HEK293 (cell line): ENCODE measurements at regions not wholly inside any gene's neighbourhood (a gene's known extent, or its start where the extent isn't known, plus 50 kb on each side); places are given as distances from the start of the nearest gene placed in this dataset.

ENCODE experiments used
- CTCF ChIA-PET: fragments of 350-600 bp; formaldehyde crosslinking; extraction: SDS; loops from one replicate; lab custom pipeline; 2021; ENCODE audit warnings: antibody characterized with exemption; lab: Yijun Ruan, JAX
- POLR2A ChIA-PET: fragments of 300-600 bp; formaldehyde crosslinking; extraction: SDS; loops from one replicate; lab custom pipeline; 2020; ENCODE audit warnings: antibody characterized with exemption, inconsistent platforms; lab: Yijun Ruan, JAX
- H3K27ac ChIP-seq: fragments of 200-500 bp; sonication (Bioruptor generic); 2 replicates; pipeline ENCODE4 v1.5.1; 2014; ENCODE audit warnings: low read depth, low read length, control low read depth, inconsistent platforms; ENCODE audit errors: extremely low read depth
- H3K36me3 ChIP-seq, 2 experiments: fragments of 200-500 bp in 1 of 2; sonication (Bioruptor generic) in 1 of 2; 1 replicate in 1 of 2; 2 replicates in 1 of 2; pipeline ENCODE4 v1.5.1; 2014 to 2017; ENCODE audit warnings: inconsistent platforms in 2 of 2, low read length in 2 of 2; ENCODE audit not compliant: control insufficient read depth in 2 of 2, insufficient read depth in 1 of 2
- H3K4me1 ChIP-seq: fragments of 200-500 bp; sonication (Bioruptor generic); 2 replicates; pipeline ENCODE4 v1.5.1; 2014; ENCODE audit warnings: mild to moderate bottlenecking, low read length, inconsistent platforms; ENCODE audit not compliant: control insufficient read depth, insufficient read depth
- H3K4me3 ChIP-seq: 2 replicates; pipeline ENCODE4 v1.5.1; 2011; ENCODE audit warnings: low read depth, mild to moderate bottlenecking, control low read depth, low read length, moderate library complexity
- H3K9me3 ChIP-seq: fragments of 200-500 bp; sonication (Bioruptor generic); 2 replicates; pipeline ENCODE4 v1.5.1; 2014; ENCODE audit warnings: low read depth, low read length, inconsistent platforms; ENCODE audit not compliant: control insufficient read depth, insufficient read depth
- GLI2 ChIP-seq: fragments of 450-650 bp; formaldehyde crosslinking; IDR thresholded peaks from 2 replicates; pipeline ENCODE4; 2017; ENCODE audit warnings: missing biosample characterization, missing genetic modification characterization, low read depth, borderline replicate concordance
- HOXA7 ChIP-seq: sonication (generic); formaldehyde crosslinking; IDR thresholded peaks from 2 replicates; pipeline ENCODE4 v1.8.1; 2022; ENCODE audit warnings: missing genetic modification reagents, borderline replicate concordance
- PRDM1 ChIP-seq: fragments of 450-650 bp; formaldehyde crosslinking; IDR thresholded peaks from 2 replicates; pipeline ENCODE4; 2016; ENCODE audit warnings: missing biosample characterization, missing genetic modification characterization
- RBAK ChIP-seq: fragments of 450-650 bp; formaldehyde crosslinking; IDR thresholded peaks from 2 replicates; pipeline ENCODE4 v1.5.1; 2016; ENCODE audit warnings: missing biosample characterization, missing genetic modification characterization
- SCRT1 ChIP-seq: fragments of 450-650 bp; formaldehyde crosslinking; IDR thresholded peaks from 2 replicates; pipeline ENCODE4 v1.5.1; 2016; ENCODE audit warnings: missing biosample characterization, missing genetic modification characterization, borderline replicate concordance
- SETDB1 ChIP-seq: IDR thresholded peaks from one replicate; pipeline ENCODE4 v1.6.1; 2017; ENCODE audit warnings: mild to moderate bottlenecking, low read length, moderate library complexity, mixed read lengths; ENCODE audit not compliant: insufficient read length
- ZFHX2 ChIP-seq: fragments of 450-650 bp; formaldehyde crosslinking; conservative IDR thresholded peaks from 2 replicates; pipeline ENCODE4 v1.5.1; 2016; ENCODE audit warnings: missing biosample characterization, missing genetic modification characterization
- ZNF132 ChIP-seq: fragments of 450-650 bp; formaldehyde crosslinking; IDR thresholded peaks from 2 replicates; pipeline ENCODE4 v1.5.1; 2017; ENCODE audit warnings: missing biosample characterization, missing genetic modification characterization, borderline replicate concordance
- ZNF146 ChIP-seq: fragments of 450-650 bp; formaldehyde crosslinking; IDR thresholded peaks from 2 replicates; pipeline ENCODE4 v1.5.1; 2016; ENCODE audit warnings: missing biosample characterization, missing genetic modification characterization
- ZNF266 ChIP-seq: fragments of 450-650 bp; formaldehyde crosslinking; IDR thresholded peaks from 2 replicates; pipeline ENCODE4 v1.5.1; 2016; ENCODE audit warnings: missing biosample characterization, missing genetic modification characterization, low read depth
- ZNF302 ChIP-seq: fragments of 450-650 bp; formaldehyde crosslinking; IDR thresholded peaks from 2 replicates; pipeline ENCODE4 v1.5.1; 2016; ENCODE audit warnings: missing biosample characterization, missing genetic modification characterization, low read depth
- ZNF423 ChIP-seq: fragments of 450-650 bp; formaldehyde crosslinking; IDR thresholded peaks from 2 replicates; pipeline ENCODE4 v1.5.1; 2016; ENCODE audit warnings: missing biosample characterization, missing genetic modification characterization
- ZNF501 ChIP-seq: fragments of 450-650 bp; formaldehyde crosslinking; IDR thresholded peaks from 2 replicates; pipeline ENCODE4 v1.5.1; 2016; ENCODE audit warnings: missing biosample characterization, missing genetic modification characterization
- ZNF707 ChIP-seq: fragments of 450-650 bp; formaldehyde crosslinking; IDR thresholded peaks from 2 replicates; pipeline ENCODE4 v1.5.1; 2016; ENCODE audit warnings: missing biosample characterization, missing genetic modification characterization
- ZNF768 ChIP-seq: fragments of 450-650 bp; formaldehyde crosslinking; IDR thresholded peaks from 2 replicates; pipeline ENCODE4 v1.5.1; 2018; ENCODE audit warnings: missing biosample characterization, mild to moderate bottlenecking, missing genetic modification characterization
- ZNF837 ChIP-seq: fragments of 450-650 bp; formaldehyde crosslinking; IDR thresholded peaks from 2 replicates; pipeline ENCODE4 v1.5.1; 2016; ENCODE audit warnings: missing biosample characterization, missing genetic modification characterization
- TF ChIP-seq, protein P1 (sequence below): fragments of 450-650 bp; formaldehyde crosslinking; IDR thresholded peaks from 2 replicates; pipeline ENCODE4 v1.5.1; 2016; ENCODE audit warnings: missing biosample characterization, missing genetic modification characterization
- TF ChIP-seq, protein P2 (sequence below): fragments of 450-650 bp; formaldehyde crosslinking; IDR thresholded peaks from 2 replicates; pipeline ENCODE4 v1.5.1; 2017; ENCODE audit warnings: missing biosample characterization, missing genetic modification characterization

DNA sequence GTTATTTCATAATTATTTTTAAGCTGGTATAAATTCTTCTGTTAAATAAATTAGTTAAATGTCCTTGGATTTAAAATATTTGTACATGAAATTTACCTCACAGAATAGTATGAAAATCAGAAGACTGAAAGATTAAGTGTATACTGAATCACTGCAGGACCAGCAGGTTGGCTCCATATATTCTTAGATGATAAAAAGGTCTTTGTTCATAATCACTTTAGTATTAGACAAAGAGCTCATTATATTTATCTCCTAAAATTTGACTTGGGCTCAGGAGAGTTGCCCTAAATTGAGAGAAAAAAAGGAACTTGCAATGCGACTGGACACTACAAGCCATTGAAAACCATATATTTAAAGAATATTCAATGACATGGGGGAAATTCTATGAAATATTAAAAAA is 766.4 kb upstream of the CITED2 start:
- CTCF ChIA-PET: no interaction called here
- no peak for TF ChIP-seq ZNF266 (tag by site-specific recombination)
- TF ChIP-seq ZNF146 (tag by site-specific recombination): no peak
- no peak for TF ChIP-seq ZNF768 (tag by site-specific recombination)
- Histone ChIP-seq H3K4me1 (no peaks in the 10 kb centered on the region), H3K9me3 (no peaks in the 10 kb centered on the region), H3K4me3 (no peak overlapping the region), H3K36me3 (no peaks in the 10 kb centered on the region), H3K27ac (no peak overlapping the region)
- POLR2A ChIA-PET: no interaction called here

DNA sequence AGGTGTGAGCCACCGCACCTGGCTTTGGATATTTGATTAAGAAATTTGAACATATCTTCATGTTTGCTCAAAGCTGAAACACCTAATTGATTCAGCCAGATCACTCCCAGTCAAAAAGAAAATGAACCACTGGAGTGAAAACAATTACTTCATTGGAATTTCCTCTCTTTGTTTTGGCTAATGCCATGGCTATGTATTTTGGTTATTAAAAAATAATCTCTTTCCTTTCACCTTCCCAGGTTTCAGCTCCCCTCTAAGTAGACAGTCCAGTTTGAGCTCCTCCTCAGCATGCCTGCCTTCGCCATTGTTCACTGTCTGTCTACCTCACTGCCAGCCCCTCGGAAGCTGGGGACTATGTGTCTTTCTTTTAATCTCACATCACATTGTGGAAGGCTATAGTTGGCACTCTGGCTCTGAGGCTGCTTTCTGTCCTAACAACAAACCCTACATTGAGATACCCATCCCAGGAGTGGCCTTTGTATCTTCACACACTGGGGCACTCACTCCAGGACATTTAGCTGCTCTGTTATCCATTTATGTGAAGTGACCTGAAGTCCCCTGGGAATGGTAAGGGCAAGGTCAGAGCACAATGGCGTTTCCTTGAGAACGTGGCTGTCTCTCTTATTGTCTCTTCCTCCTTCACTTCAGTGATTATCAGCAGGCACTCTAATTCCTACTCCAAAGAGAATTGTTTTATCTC is 764.0 kb upstream of the CITED2 start:
- POLR2A ChIA-PET: no interaction called here
- Histone ChIP-seq H3K4me3 (no peak overlapping the region), H3K36me3 (no peaks in the 10 kb centered on the region), H3K27ac (no peak overlapping the region), H3K9me3 (no peaks in the 10 kb centered on the region), H3K4me1 (no peaks in the 10 kb centered on the region)
- TF ChIP-seq ZNF707 (no peak), RBAK (tag by site-specific recombination) (no peak), SCRT1 (tag by site-specific recombination) (no peak), ZNF302 (no peak)
- TF ChIP-seq, protein P1, sequence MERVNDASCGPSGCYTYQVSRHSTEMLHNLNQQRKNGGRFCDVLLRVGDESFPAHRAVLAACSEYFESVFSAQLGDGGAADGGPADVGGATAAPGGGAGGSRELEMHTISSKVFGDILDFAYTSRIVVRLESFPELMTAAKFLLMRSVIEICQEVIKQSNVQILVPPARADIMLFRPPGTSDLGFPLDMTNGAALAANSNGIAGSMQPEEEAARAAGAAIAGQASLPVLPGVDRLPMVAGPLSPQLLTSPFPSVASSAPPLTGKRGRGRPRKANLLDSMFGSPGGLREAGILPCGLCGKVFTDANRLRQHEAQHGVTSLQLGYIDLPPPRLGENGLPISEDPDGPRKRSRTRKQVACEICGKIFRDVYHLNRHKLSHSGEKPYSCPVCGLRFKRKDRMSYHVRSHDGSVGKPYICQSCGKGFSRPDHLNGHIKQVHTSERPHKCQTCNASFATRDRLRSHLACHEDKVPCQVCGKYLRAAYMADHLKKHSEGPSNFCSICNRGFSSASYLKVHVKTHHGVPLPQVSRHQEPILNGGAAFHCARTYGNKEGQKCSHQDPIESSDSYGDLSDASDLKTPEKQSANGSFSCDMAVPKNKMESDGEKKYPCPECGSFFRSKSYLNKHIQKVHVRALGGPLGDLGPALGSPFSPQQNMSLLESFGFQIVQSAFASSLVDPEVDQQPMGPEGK (tag by site-specific recombination): no peak
- CTCF ChIA-PET: interaction anchor here (0.8 kb wide), 1 partner anchor 86 kb away, joined by 3 read pairs; no protein-coding TSS in a partner anchor

DNA sequence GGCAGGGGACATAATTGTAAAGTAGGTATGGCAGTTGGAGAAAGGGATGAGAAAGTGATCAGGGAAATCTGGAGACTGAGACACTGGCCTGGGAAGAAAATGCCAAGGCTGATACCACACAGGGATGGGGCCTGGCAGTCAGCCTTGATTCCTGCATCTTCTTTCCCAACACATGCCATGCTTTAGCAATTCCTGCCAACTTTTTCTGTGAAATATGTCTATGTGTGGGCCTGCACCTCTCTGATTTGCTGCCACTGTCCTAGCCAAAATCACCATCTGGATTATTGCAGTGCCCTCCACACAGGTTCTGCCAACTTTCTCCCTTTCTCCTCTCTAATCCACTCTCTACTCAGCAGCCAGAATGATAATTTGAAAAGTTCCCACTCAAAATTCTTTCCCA is 759.8 kb upstream of the CITED2 start:
- CTCF ChIA-PET: no interaction called here

DNA sequence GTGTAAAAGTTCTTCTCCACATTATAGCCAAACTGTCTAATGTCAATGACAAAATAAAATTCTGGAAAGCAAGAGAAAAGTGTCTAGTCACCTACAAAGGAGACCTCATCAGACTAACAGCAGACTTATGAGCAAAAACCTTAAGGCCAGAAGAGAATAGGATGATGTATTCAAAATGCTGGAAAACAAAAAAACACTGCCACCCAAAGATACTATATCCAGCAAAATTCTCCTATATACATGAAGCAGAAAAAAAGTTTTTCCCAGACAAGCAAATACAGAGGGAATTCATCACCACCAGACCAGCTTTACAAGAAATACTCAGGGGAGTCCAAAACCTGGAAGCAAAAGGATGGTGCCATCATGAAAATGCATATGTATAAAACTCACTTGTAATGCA is 755.6 kb upstream of the CITED2 start:
- TF ChIP-seq HOXA7 (CRISPR knock-in tag) (no peak), SETDB1 (peak; percentile 98)
- ChIA-PET POLR2A (no interaction called here), CTCF (no interaction called here)
- Histone ChIP-seq H3K4me3 (no peak overlapping the region), H3K4me1 (no peaks in the 10 kb centered on the region), H3K36me3 (no peaks in the 10 kb centered on the region), H3K9me3 (no peaks in the 10 kb centered on the region), H3K27ac (no peak overlapping the region)

More for the DNA sequence above, 759.8 kb upstream of the CITED2 start:
- no peaks in the 10 kb centered on the region for H3K9me3 ChIP-seq
- POLR2A ChIA-PET: no interaction called here
- no peaks in the 10 kb centered on the region for H3K4me1 ChIP-seq
- H3K4me3 ChIP-seq: no peak overlapping the region
- TF ChIP-seq, protein P2, sequence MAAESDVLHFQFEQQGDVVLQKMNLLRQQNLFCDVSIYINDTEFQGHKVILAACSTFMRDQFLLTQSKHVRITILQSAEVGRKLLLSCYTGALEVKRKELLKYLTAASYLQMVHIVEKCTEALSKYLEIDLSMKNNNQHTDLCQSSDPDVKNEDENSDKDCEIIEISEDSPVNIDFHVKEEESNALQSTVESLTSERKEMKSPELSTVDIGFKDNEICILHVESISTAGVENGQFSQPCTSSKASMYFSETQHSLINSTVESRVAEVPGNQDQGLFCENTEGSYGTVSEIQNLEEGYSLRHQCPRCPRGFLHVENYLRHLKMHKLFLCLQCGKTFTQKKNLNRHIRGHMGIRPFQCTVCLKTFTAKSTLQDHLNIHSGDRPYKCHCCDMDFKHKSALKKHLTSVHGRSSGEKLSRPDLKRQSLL (tag by site-specific recombination): no peak
- TF ChIP-seq ZNF837 (tag by site-specific recombination) (no peak), PRDM1 (tag by site-specific recombination) (no peak), ZFHX2 (no peak), HOXA7 (CRISPR knock-in tag) (no peak), GLI2 (no peak), ZNF423 (tag by site-specific recombination) (no peak), ZNF132 (tag by site-specific recombination) (no peak), ZNF501 (no peak)
- no peak overlapping the region for H3K27ac ChIP-seq
- no peaks in the 10 kb centered on the region for H3K36me3 ChIP-seq
